Brain microvascular endothelial cell (primary cell): ENCODE measurements at regions not wholly inside any gene's neighbourhood (a gene's known extent, or its start where the extent isn't known, plus 50 kb on each side); places are given as distances from the start of the nearest gene placed in this dataset.

Experiments
- DNase-seq: peaks from one replicate; pipeline ENCODE4 v3.0.0-alpha.2; 2020
- H3K27ac ChIP-seq: fragments of 250-450 bp; sonication (Bioruptor Pico); 2 replicates; pipeline ENCODE4 v1.5.1; 2020; ENCODE audit warnings: mild to moderate bottlenecking, moderate library complexity
- H3K27me3 ChIP-seq: fragments of 250-450 bp; sonication (Bioruptor Pico); replicated peaks from 2 replicates; pipeline ENCODE4 v1.5.1; 2020; ENCODE audit warnings: mild to moderate bottlenecking
- H3K36me3 ChIP-seq: fragments of 250-450 bp; sonication (Bioruptor Pico); replicated peaks from 2 replicates; pipeline ENCODE4 v1.5.1; 2020; ENCODE audit warnings: mild to moderate bottlenecking
- H3K4me3 ChIP-seq: 2 replicates; pipeline ENCODE4 v1.5.1; 2011; ENCODE audit warnings: low read depth, mild to moderate bottlenecking, control low read depth, low read length, moderate library complexity
- CTCF ChIP-seq: IDR thresholded peaks from 2 replicates; pipeline ENCODE4 v1.5.1; 2011; ENCODE audit warnings: low read depth, mild to moderate bottlenecking, moderate library complexity, low read length, control low read depth, inconsistent platforms; ENCODE audit errors: missing control alignments
- in situ Hi-C: cut with HindIII; loops from 2 replicates; pipeline ENCODE4 v1.10.0; 2017; ENCODE audit warnings: low sequenced_read_pairs, low pct_ligation_motif_present

- in situ Hi-C loops, result no loop called here
- H3K36me3 ChIP-seq, result no peaks in the 10 kb centered on the region
- H3K27me3 ChIP-seq, result no peaks in the 10 kb centered on the region
- no peak overlapping the region for H3K4me3 ChIP-seq
- no peak for TF ChIP-seq CTCF
- no peak for DNase-seq
- H3K27ac ChIP-seq, result no peak overlapping the region
Measured at GRCh38 chr14:22478670-22479069, 110.4 kb downstream of the DAD1 start.

- Histone ChIP-seq H3K4me3 (no peak overlapping the region), H3K27me3 (no peaks in the 10 kb centered on the region), H3K36me3 (no peaks in the 10 kb centered on the region), H3K27ac (no peak overlapping the region)
- no peak for DNase-seq
- no peak for TF ChIP-seq CTCF
- in situ Hi-C loops, result no loop called here
Measured at GRCh38 chr14:22478247-22478646, 110.8 kb downstream of the DAD1 start.

GRCh38 chr14:22477569-22478194, 111.3 kb downstream of the DAD1 start:
- H3K27me3 ChIP-seq, result no peaks in the 10 kb centered on the region
- H3K27ac ChIP-seq, result no peak overlapping the region
- TF ChIP-seq CTCF, result no peak
- no peak overlapping the region for H3K4me3 ChIP-seq
- no peaks in the 10 kb centered on the region for H3K36me3 ChIP-seq
- in situ Hi-C loops, result no loop called here
- no peak for DNase-seq

DNA sequence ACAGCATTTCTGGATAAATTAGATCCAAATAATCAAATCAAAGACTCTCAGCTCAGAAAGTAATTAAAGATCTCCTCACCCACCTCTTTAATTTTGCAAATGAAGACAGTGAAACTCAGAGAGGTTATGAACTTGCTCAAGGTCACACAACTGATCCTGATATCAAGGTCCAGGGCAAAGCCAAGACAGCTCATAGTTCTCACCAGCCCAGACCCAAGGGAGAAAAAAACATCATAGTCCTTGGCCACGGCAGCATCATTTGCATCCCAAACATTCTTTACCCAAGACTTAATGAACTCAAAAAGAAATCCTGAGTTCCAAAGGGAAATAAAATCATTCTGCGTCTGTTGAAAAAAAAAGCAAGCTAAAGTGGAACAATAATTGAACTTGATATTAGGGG, 112.1 kb downstream of the DAD1 start:
- Histone ChIP-seq H3K4me3 (no peak overlapping the region), H3K27me3 (no peaks in the 10 kb centered on the region), H3K36me3 (no peaks in the 10 kb centered on the region), H3K27ac (no peak overlapping the region)
- in situ Hi-C loops, result no loop called here
- no peak for DNase-seq
- no peak for TF ChIP-seq CTCF

DNA sequence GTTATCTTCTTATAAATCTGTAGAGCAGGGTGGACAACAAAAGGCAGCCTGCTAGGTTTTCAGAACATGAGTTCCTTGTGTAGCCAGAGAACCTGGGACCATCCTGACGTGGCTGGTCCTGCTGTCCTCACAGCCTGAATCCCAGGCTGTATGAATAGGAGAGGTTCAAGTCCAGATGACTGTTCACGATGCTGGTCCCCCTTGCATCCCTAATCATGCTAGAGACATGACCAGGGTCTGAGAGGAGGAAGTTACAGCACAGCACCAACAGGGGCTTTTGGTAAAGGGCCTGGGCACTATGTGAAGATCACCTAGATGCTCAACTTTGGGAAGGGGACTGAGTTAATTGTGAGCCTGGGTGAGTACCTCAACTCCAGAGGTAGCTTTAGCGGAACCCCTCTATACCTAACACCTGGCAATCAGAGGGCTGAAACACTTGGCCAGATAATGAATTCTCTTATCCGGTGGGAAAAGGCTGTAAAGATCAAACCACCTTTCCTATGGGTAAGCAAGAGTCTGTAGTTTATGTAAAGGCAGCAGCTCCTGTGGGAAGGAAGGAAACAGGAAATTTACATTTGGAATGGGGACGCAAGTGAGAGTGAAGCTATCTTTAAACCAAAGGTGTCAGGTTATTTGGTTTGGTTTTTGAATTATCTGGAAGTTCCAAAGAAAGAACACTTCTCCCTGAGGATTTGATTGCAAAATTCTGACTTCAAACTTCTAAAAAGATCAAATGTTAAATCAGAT, 112.8 kb downstream of the DAD1 start:
- H3K27ac ChIP-seq, result no peak overlapping the region
- in situ Hi-C loops, result no loop called here
- DNase-seq, result no peak
- no peaks in the 10 kb centered on the region for H3K36me3 ChIP-seq
- no peak overlapping the region for H3K4me3 ChIP-seq
- TF ChIP-seq CTCF, result no peak
- no peaks in the 10 kb centered on the region for H3K27me3 ChIP-seq
